Ovary (tissue), 3 donors: ENCODE measurements at regions not wholly inside any gene's neighbourhood (a gene's known extent, or its start where the extent isn't known, plus 50 kb on each side); places are given as distances from the start of the nearest gene placed in this dataset.

Experiments used
- POLR2A ChIP-seq: fragments of 450-650 bp; IDR thresholded peaks from one replicate; pipeline ENCODE4 v1.6.1; 2017; ENCODE audit warnings: antibody characterized with exemption, mild to moderate bottlenecking, moderate library complexity
- TF ChIP-seq, protein P1 (sequence below), 3 donors: fragments of 450-650 bp in 2 of 3; fragments of 200-600 bp in 1 of 3; IDR thresholded peaks; one replicate each; pipeline versions ENCODE4 v1.5.1 to v1.8.0; 2016 to 2022; ENCODE audit warnings: antibody characterized with exemption in 3 of 3, mild to moderate bottlenecking in 1 of 3
- donor health status: DM: no; HTN: no; CAD: no.

GRCh38 chr6:8872589-8872988 lies 437.2 kb upstream of the SLC35B3 start:
- TF ChIP-seq, protein P1, sequence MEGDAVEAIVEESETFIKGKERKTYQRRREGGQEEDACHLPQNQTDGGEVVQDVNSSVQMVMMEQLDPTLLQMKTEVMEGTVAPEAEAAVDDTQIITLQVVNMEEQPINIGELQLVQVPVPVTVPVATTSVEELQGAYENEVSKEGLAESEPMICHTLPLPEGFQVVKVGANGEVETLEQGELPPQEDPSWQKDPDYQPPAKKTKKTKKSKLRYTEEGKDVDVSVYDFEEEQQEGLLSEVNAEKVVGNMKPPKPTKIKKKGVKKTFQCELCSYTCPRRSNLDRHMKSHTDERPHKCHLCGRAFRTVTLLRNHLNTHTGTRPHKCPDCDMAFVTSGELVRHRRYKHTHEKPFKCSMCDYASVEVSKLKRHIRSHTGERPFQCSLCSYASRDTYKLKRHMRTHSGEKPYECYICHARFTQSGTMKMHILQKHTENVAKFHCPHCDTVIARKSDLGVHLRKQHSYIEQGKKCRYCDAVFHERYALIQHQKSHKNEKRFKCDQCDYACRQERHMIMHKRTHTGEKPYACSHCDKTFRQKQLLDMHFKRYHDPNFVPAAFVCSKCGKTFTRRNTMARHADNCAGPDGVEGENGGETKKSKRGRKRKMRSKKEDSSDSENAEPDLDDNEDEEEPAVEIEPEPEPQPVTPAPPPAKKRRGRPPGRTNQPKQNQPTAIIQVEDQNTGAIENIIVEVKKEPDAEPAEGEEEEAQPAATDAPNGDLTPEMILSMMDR (IDR thresholded peaks at IDR 0.05), result no peak
- TF ChIP-seq POLR2A, result no peak
